GM23248 (cell line): ENCODE measurements at regions not wholly inside any gene's neighbourhood (a gene's known extent, or its start where the extent isn't known, plus 50 kb on each side); places are given as distances from the start of the nearest gene placed in this dataset.

Experiments
- EZH2 ChIP-seq: fragments of 200-600 bp; sonication (generic); IDR thresholded peaks from 2 replicates; pipeline ENCODE4 v1.6.1; 2018; ENCODE audit warnings: antibody characterized with exemption, mild to moderate bottlenecking; ENCODE audit not compliant: insufficient read depth, poor library complexity, severe bottlenecking
- EZH2phosphoT487 ChIP-seq: fragments of 200-600 bp; sonication (generic); IDR thresholded peaks from 2 replicates; pipeline ENCODE4 v1.6.1; 2018; ENCODE audit warnings: antibody characterized with exemption, moderate library complexity, mild to moderate bottlenecking, low read depth; ENCODE audit not compliant: insufficient read depth

DNA sequence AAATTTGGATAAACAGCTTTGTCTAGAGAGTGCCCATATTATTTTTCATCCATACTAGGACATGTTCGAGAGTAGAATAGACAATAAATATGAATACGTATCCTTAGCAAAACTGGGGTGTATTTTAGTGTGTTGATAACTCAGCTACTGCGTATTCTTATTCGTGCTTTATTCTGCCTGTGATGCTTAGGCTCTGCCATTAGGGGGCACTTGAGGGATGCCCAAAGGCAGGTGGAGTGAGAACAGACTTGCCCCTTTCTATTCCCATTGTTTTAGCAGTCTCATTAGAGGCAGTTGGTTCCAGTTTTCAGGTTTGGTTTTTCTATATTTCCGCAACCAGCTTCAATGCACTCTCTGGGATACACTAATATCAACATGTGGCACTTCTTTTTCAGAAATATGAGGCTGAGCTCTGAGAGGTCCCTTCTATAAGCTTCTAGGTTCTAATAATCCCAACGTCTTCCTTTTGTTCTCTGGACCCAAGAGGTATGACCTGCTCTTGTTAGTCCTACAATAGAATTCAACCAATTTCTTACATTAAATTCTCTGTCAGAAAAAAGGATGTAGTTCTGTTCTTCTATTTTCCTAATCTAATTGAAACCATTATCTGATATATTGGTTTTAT is 985.7 kb upstream of the FBXO33 start:
- TF ChIP-seq EZH2 (no peak), EZH2phosphoT487 (no peak)
